Cortex of kidney (tissue), 1 donor: ENCODE measurements at regions not wholly inside any gene's neighbourhood (a gene's known extent, or its start where the extent isn't known, plus 50 kb on each side); places are given as distances from the start of the nearest gene placed in this dataset.
"Not testable (repeated sequence)": the region's sequence is repeated elsewhere in the genome, so short reads cannot be mapped to it uniquely, and the experiment has no call there.

Experiments
- DNase-seq: peaks from one replicate; lab custom pipeline; 2025; lab: John Stamatoyannopoulos, UW

- DNase-seq: no peak
Observed at GRCh38 chr2:176969642-176970359, 242.8 kb upstream of the HNRNPA3 start.

GRCh38 chr2:176976736-176977685, 235.6 kb upstream of the HNRNPA3 start:
- DNase-seq: no peak

- DNase-seq: no peak
Observed at GRCh38 chr2:176978921-176979320, 233.7 kb upstream of the HNRNPA3 start.

DNA sequence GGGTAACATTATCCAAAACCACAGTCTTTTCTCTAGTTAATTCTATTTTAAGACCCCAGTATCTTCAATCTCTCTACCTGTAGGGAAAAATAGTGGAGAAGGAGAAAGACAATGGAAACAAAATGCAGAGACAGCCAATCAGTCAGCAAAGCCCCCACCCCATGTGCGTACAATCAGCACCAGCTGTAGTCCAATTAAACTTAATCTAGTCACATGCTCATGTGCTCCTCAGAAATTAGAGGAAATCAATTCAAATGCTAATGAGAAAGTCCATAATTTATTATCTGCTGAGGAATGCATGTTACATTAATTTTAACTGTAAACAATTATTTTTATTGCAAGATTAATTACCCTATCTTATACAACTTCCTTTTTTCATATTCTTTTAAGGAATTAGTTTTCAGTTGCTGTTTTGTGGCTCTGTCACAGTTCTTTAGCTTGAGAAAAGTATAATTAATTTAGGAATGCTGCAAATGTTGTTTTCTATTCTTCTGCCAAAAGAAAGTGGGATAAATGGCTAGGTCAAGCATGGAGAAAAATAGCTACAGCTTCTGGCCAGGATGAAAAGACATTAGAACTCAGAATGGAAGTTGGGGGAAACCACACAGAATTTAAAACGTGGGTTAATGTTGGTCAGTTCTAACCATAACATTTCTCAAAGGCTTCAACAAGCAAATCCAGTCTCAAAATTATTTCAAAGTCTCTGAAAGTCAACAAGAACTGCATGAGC, 232.4 kb upstream of the HNRNPA3 start:
- DNase-seq: no peak

GRCh38 chr2:176984987-176985386, 227.6 kb upstream of the HNRNPA3 start:
- no peak for DNase-seq

GRCh38 chr2:176985871-176986270, 226.7 kb upstream of the HNRNPA3 start:
- no peak for DNase-seq

- DNase-seq: no peak
Observed at GRCh38 chr2:176986487-176986886, 226.1 kb upstream of the HNRNPA3 start.

DNA sequence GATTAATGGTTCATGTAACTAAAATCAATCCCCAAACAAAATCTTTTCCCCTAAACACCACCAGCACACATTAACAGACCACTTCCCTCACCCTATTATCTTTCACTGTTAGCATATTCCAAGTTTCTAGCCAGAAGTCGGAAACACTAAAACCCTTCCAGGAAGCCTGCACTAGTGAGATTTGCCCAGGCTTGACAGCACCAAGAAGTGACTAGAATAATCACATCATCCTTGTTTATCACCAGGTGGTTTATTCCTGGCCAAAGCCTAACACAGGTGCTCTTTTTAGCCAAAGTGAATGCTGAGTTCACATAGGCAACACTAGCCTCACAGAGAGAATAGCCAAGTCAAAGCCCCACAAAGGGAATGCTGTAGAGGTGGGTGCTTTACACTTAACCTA, 221.2 kb upstream of the HNRNPA3 start:
- DNase-seq: no peak

DNA sequence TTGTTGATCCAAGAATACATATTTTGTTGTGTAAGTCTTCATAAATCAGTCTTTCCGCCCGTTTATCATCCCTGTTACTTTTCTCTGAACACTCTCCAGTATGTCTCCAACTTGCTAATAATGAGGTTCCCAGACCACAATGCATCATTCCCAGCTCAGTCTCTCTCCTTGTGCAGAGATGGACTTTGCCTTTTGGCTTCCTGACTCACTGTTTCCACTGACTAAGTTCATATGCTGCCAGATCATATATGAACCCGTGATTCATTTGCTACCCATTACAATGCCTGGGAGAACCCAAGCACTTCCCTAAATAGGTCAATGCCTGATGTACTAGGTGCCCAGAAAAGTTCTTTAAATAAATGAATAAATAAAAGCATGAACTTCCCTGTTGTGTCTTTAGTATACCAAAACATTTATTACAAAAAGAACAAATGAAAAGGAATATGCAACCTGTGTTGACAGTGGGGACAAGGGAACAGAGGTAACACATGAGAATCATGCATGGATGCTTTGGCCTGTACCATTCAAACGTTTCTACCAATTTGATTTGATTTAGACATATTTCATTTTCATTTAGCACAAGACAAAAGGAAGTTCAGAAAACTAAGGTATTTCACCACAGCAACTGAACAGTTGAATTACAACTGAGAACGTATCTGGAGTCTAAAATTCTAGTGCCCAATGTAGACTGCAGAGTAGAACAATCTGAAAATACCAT, 215.4 kb upstream of the HNRNPA3 start:
- no peak for DNase-seq

DNA sequence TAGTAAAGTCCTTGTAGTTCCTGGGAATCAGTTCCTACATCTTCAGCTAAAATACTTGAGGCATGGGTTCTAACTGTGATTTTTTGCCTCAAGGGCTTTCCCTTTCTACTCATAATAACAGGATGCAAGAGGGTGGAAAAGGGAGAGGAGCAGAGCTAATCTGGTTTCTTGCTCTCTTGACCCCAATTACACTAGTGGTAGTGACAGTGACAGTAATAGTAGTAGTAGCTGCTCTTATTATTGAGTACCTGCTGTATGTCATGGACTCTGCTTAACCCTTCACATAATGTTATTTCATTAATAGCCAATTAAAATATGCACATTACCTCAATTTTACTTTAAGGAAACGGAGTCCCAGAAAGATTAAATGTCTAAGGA, 214.8 kb upstream of the HNRNPA3 start:
- DNase-seq: no peak

- no peak for DNase-seq
Observed at GRCh38 chr2:176999301-176999700, 213.3 kb upstream of the HNRNPA3 start.

DNA sequence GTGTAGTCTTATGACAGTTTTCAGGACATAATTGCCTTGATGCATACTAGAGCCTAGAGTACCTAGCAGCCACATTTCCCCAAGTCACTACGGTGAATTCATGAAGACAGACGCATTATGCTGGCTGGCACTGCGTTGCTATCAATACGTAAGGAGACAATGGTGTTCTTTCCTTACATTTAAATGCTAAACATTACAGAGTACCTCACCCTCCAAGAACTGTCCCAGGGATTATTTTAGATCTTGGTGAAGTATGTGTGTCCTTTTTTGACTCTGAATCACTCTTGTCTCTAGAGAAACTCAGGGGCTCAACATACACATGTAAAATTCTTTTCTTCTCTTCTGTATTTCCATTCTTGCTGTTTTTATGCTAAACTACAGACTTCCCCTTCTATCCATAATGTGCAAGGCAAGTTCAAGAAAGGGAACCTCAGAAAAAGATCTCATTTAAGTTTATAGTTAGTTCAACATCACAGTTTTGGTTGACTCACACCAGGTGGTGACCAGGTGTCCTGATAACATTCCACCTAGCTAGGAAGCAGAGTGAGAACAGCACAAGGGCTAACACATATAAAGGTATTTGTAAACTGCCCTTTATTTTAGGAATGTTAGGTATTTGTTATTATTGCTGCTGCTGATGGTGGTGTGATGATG, 212.4 kb upstream of the HNRNPA3 start:
- no peak for DNase-seq

DNA sequence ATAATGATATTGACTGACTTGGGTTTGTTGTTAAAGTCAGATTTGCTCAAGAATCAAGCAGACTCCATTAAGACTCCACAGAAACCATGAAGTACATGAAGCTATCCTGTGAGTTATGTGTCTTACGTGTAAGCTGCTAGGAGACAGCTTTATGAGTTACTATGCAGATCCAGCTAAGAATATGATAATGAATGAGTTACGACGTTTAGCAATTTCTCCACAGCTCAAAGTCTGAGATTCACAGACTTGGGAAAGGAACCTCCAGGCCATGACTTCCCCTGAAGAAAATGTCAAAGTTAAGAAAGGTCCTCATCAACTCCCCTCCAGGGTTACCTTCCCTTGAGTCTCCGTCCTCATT, 211.9 kb upstream of the HNRNPA3 start:
- DNase-seq: no peak

- DNase-seq: no peak
Observed at GRCh38 chr2:177001334-177001733, 211.3 kb upstream of the HNRNPA3 start.

DNA sequence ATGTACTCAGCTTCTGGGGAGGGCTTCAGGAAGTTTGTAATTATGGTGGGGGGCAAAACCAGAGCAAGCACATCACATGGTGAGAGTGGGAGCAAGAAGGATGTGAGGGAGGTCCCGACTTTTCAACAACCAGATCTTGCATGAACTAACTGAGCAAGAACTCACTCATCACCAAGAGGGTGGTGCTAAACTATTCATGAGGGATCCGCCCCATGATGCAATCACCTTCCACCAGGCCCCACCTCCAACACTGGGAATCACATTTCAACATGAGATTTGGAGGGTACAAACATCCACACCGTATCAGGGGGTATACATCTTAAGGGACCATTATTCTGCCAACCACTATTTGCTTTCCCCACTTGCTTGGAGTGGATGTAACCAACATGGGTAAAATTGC, 209.6 kb upstream of the HNRNPA3 start:
- no peak for DNase-seq

GRCh38 chr2:177007726-177008125, 204.9 kb upstream of the HNRNPA3 start:
- DNase-seq: not testable (repeated sequence)

DNA sequence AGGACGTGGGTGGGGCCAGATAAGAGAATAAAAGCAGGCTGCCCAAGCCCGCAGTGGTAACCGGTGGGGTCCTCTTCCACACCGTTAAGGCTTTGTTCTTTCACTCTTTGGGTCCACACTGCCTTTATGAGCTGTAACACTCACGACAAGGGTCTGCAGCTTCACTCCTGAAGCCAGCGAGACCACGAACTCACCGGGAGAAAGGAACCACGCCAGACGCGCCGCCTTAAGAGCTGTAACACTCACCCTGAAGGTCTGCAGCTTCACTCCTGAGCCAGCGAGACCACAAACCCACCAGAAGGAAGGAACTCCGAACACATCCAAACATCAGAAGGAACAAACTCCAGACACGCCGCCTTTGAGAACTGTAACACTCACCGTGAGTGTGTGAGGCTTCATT, 203.9 kb upstream of the HNRNPA3 start:
- DNase-seq: not testable (repeated sequence)

GRCh38 chr2:177010146-177010545, 202.4 kb upstream of the HNRNPA3 start:
- DNase-seq: no peak

DNA sequence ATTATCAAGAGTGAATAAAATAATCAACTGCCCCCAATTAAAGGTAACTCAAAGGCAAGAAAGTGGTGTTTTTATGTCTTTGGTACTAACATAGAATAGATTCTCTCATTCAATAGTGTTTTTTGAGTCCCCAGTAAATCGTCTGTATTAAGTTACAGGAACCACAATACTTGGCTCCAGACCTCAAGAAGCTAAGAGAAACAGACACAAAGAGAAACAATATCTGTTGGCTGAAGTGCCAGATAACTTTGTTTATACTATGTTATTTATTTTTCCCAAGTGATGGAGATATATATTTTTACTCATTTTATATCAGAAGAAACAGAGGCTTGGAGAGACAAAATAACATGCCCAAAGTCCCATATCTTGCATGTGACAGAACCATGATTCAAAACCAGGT, 201.7 kb upstream of the HNRNPA3 start:
- DNase-seq: no peak

- DNase-seq: no peak
Observed at GRCh38 chr2:177014946-177015345, 197.6 kb upstream of the HNRNPA3 start.

DNA sequence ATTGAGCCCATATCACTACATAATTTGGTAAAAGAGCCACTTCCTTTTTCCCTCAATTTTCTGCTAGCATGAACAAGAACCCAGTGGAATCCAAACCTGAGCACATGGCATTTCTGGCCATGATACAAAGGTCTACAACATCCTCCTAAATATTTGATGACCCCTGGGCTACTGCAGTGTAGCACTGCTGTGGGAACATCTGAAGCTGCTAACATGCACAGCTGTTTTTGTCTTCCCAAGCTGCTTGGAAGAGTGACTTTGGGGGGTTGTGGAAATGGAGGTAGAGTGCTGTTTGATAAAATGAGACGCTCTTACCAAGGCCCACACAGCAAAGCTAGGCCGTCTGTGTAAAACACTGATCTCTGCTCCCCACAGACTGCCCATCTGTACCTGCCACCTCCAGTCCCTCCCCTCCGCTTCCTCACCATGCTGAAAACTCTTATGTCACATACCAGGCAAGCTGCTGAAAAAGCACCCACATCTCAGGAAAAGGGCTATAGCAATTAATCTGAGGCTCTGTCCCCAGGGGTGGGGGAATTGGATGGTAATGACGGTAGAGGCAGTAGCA, 197.2 kb upstream of the HNRNPA3 start:
- no peak for DNase-seq
